Lower leg skin (tissue), 4 donors: ENCODE measurements at regions not wholly inside any gene's neighbourhood (a gene's known extent, or its start where the extent isn't known, plus 50 kb on each side); places are given as distances from the start of the nearest gene placed in this dataset.

ENCODE experiments used
- DNase-seq, 2 donors: peaks; one replicate each; pipeline ENCODE4 v3.0.0-alpha.2; 2019; ENCODE audit warnings: low spot score in 2 of 2
- H3K4me3 ChIP-seq: fragments of 200-600 bp; sonication (generic); 2 replicates; pipeline ENCODE4 v1.5.1; 2017; ENCODE audit warnings: mild to moderate bottlenecking, low read depth; ENCODE audit not compliant: poor library complexity, severe bottlenecking
- POLR2A ChIP-seq, 2 donors: fragments of 450-650 bp; IDR thresholded peaks; one replicate each; pipeline ENCODE4 v1.6.1; 2016 to 2017; ENCODE audit warnings: antibody characterized with exemption in 2 of 2, mild to moderate bottlenecking in 1 of 2, moderate library complexity in 1 of 2
- WGBS, 2 donors: methylation state at CpG; one replicate each; pipeline ENCODE4 v1.1.5; 2018; 5-methylcytosine and 5-hydroxymethylcytosine counted together
- intact Hi-C: fragments of 100-400 bp; cut with DNase I; formaldehyde crosslinking; loops from one replicate; pipeline ENCODE4 v1.15.0; 2023; ENCODE audit warnings: low total_unique reads
- TF ChIP-seq, protein P1 (sequence below), 3 donors: fragments of 450-650 bp; IDR thresholded peaks; one replicate each; pipeline ENCODE4 v1.5.1; 2016; ENCODE audit warnings: antibody characterized with exemption in 3 of 3, mild to moderate bottlenecking in 3 of 3, moderate library complexity in 2 of 3

DNA sequence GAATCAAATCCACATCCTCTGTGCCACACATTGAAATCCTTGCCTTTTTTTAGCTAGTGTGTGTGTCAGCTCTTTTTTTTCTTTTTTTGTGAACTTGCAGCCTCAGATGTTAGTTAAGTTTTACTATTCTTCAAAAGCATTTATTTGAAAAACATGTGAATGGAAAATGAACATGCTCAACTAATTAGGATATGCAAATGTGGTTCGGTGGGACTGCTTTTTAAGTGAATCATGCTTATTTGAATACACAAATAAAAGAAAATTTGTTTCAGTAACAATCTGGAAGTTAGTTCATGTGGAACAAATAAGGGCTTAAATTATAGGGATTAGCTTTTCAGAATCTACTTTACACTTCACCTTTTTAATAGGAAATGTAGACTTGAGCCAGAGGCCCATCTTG lies 751.5 kb upstream of the FAM241A start:
- intact Hi-C loops: no loop called here
- 57 to 67% methylated on average over 1 of the region's 1 CpG for WGBS, 2 donors
- TF ChIP-seq, protein P1, sequence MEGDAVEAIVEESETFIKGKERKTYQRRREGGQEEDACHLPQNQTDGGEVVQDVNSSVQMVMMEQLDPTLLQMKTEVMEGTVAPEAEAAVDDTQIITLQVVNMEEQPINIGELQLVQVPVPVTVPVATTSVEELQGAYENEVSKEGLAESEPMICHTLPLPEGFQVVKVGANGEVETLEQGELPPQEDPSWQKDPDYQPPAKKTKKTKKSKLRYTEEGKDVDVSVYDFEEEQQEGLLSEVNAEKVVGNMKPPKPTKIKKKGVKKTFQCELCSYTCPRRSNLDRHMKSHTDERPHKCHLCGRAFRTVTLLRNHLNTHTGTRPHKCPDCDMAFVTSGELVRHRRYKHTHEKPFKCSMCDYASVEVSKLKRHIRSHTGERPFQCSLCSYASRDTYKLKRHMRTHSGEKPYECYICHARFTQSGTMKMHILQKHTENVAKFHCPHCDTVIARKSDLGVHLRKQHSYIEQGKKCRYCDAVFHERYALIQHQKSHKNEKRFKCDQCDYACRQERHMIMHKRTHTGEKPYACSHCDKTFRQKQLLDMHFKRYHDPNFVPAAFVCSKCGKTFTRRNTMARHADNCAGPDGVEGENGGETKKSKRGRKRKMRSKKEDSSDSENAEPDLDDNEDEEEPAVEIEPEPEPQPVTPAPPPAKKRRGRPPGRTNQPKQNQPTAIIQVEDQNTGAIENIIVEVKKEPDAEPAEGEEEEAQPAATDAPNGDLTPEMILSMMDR (IDR thresholded peaks at IDR 0.05): no peak
- no peak for TF ChIP-seq POLR2A (IDR thresholded peaks at IDR 0.05)
- DNase-seq: no peak
- H3K4me3 ChIP-seq: no peak overlapping the region

DNA sequence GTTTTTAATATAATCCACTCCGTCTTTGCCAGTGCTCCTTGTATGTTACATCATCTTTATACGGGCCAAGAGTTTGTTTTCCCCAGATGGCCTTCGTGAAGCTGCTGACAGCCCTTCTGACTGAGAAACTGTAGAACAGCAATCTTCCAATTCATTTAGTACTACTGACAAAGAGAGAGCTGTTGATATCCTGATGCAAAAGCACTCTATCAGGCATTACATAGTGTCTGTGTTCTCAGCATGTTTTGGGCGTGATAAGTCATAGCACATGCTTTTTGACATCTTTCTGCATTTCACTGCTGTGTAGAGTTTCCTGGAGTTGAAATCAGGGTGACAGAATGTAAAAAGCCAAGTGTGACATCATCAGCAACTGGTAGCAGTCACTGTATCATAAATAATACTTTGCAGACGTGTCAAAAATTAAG lies 746.3 kb upstream of the FAM241A start:
- intact Hi-C loops: no loop called here
- TF ChIP-seq, protein P1 (IDR thresholded peaks at IDR 0.05): no peak
- no peak for TF ChIP-seq POLR2A (IDR thresholded peaks at IDR 0.05)
- no peak for DNase-seq
- no peak overlapping the region for H3K4me3 ChIP-seq
- 26 to 37% methylated on average over 5 of the region's 5 CpGs for WGBS, 2 donors

DNA sequence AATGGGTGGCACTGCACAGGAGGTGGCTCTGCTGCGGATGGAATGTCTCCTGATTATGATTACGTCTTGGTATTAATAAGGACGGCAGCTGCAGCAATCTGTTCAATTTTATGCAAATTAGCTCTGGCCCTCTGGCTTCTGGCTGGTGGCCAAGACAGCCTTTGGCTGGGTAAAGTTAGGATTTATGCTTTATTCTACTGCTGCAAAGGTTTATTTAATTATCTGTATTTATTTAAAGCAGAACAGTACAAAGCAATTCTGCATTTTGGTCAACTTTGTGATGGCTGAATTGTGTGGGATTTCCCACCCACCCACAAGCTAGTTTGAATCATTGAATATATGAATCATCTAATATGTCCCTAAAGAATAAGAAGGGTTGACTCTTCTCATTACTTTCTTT lies 745.6 kb upstream of the FAM241A start:
- peak in 1 of 2 donors; percentile 50 for DNase-seq
- WGBS, 2 donors: 30 to 38% methylated on average over 3 of the region's 3 CpGs
- no peak for TF ChIP-seq POLR2A (IDR thresholded peaks at IDR 0.05)
- TF ChIP-seq, protein P1 (IDR thresholded peaks at IDR 0.05): no peak
- intact Hi-C loops: no loop called here
- no peak overlapping the region for H3K4me3 ChIP-seq

DNA sequence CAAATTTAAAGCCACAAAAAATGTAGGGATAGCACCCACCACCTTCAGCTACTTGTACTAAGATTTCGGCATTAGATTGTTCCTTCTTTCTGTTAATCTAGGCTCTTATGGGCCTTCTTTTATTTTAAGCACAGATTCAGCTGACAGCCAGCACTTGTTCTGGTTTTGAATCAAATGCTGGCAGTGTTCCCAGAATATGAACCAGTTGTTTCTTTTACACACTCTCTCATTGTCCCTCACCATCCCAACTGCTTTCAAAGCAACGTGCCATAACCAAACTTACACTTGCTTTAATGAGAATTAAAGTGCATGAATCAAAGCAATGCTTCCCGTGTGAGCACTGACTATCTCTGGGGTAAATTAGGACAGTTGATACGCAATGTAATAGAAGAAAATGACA lies 744.5 kb upstream of the FAM241A start:
- intact Hi-C loops: no loop called here
- no peak overlapping the region for H3K4me3 ChIP-seq
- 31 to 34% methylated on average over 4 of the region's 4 CpGs for WGBS, 2 donors
- DNase-seq: no peak
- TF ChIP-seq, protein P1 (IDR thresholded peaks at IDR 0.05): no peak
- TF ChIP-seq POLR2A (IDR thresholded peaks at IDR 0.05): no peak

DNA sequence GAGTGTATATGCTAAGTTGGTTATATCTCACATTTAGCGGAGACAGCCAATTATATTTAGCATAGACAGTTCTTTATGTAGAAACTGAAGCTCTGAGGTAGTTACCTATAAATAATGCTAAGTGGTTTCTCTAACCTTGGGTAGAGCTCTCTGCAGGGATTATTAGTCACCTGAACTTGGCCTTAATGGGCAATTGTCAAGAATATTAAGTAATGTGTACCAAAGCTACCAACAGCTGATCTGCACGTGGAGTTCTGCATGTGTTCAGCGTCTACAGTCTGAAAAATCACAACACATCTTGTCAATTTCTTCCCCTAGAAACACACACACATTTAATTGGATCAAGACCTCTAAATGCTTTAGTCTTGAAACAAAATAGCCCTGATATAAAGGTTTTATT lies 740.6 kb upstream of the FAM241A start:
- no peak overlapping the region for H3K4me3 ChIP-seq
- DNase-seq: no peak
- intact Hi-C loops: no loop called here
- TF ChIP-seq POLR2A (IDR thresholded peaks at IDR 0.05): no peak
- TF ChIP-seq, protein P1 (IDR thresholded peaks at IDR 0.05): no peak
- WGBS, 2 donors: 89 to 92% methylated on average over 3 of the region's 3 CpGs

DNA sequence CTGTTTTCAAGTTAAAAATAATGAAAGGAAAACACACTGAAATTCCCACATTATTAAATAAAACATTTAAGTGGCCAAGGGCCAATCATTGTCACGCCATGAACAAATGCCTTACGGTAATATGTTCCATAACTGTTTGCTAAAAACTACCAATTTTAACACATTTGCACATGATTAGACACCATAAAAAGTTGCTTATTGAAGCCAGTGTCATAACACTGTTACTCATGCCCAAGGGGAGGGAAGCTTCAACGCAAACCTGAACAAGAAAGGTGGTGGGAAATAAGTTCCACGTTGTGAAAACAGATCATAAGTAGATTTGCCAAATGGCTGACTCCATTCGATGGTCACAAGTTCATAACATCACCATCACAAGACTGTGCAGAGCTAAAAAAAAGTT lies 739.3 kb upstream of the FAM241A start:
- TF ChIP-seq, protein P1 (IDR thresholded peaks at IDR 0.05): no peak
- no peak for TF ChIP-seq POLR2A (IDR thresholded peaks at IDR 0.05)
- DNase-seq: no peak
- 46 to 48% methylated on average over 5 of the region's 5 CpGs for WGBS, 2 donors
- intact Hi-C loops: no loop called here
- H3K4me3 ChIP-seq: no peak overlapping the region
